NCI-H446 treated with DMSO at 0.1 percent for 48 hours (cell line): ENCODE measurements at regions not wholly inside any gene's neighbourhood (a gene's known extent, or its start where the extent isn't known, plus 50 kb on each side); places are given as distances from the start of the nearest gene placed in this dataset.
A peak's percentile ranks its signal among the peaks of the same experiment; 100 is the strongest.

Source experiments
- DNase-seq: peaks from one replicate; lab custom pipeline; 2025; lab: John Stamatoyannopoulos, UW

DNA sequence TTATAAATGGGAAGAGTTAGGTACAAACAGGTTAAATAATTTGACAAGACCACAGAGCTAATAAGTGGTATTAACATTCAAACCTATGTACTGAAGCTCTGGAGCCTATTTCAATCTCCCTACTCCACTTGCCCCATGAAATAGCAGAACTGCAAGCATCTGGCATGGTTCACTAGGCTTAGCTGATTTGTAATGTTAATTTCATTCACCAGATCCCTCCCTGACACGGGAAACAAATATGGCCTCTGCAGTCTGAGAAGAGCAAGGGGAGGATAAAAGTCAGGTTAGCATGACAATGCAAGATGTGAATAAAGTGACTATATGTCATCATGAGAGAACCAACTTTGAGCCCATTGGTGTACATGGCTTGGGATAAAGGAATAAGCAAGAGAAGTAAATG is 428.8 kb downstream of the BRINP1 start:
- no peak for DNase-seq

DNA sequence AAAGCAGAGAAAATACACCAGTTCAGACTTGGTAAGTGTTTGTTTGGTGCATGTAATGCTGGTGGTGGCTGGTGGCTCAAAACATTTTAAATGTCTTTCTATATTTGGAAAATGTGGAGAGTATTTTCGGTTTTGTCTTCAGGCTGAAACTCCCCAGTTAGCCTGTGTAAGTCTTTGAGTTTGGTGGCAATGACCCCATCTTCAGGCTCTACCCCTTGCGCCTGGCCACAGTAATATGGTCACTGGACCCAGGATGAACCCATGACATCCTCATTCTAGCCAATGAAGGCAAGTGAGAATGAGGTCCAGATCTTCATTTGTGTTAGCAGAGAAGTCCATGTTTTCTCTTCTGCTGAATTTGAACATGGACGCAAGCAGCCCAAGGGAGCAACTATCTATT is 422.6 kb downstream of the BRINP1 start:
- no peak for DNase-seq

DNA sequence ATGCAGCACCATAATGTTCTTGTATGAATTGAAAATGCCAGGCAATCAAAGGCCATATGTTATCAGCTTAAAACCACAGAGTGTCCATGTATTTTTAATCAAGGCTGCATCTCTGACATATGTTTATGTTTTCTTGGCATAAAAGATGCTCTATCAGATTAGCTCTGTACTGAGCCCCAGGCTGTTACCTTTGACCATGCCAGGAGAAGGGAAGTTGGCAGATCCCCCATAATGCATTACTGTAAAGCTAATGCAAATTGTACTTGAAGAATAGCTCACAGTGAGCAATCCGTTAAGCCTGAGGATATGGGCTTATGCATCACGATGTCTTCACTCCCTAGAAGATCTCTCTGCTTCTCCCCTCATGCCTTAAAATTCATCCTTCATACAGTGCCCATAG is 414.4 kb downstream of the BRINP1 start:
- DNase-seq = no peak

DNA sequence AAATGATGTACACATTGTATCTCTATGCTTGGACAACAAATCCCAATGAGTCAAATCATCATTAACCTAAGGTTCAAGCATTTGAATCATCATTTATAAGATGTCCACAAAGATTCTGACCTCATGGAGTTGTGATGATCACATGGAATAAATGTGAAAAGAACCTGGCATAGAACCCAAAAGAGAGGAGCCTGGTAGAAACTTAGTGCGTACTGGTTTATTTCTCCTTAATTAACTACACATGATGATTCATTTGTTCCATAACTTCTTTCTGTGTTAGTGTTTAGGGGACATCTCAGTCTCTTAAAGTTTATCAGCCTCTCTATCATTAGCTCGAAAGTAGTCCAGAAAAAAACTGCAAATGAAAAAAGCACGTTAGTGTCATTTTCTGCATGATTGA is 411.6 kb downstream of the BRINP1 start:
- DNase-seq = no peak

DNA sequence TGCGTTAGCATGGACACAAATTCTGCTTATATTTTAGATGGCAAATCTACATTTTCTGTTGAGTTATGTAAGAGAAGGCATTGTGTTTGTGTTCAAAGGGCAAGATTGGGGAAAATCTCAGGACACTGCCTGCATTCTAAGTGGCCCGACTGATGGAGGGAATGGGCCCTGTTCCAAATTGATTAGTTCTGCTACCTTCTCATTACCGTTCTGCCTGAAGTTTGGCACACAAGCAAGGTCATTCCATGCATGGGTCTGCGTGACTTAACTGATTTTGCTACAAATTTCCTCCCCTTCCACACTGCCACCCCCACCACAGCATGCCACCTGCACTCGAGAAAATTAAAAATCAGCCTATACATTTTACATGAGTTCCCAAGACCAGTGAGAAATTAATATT is 409.9 kb downstream of the BRINP1 start:
- DNase-seq = no peak

DNA sequence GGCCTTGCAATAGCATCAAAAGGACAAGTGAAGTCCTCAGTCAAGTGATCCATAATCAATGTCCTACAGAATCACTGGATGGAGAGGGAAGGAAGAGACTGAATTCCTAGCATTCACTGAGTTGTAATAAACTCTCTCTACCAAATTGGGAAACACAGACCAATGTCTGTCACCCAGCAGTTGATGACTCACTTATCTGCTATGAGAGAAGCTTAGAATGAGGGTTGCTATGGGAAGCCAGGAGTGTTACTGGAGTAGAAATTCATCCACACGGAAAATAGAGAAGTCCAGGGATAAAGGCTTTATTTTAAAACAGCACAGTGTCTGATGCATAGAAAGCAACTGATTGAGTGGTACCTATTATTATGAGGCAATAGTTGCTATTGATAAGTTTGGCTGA is 407.4 kb downstream of the BRINP1 start:
- DNase-seq = peak; percentile 44

DNA sequence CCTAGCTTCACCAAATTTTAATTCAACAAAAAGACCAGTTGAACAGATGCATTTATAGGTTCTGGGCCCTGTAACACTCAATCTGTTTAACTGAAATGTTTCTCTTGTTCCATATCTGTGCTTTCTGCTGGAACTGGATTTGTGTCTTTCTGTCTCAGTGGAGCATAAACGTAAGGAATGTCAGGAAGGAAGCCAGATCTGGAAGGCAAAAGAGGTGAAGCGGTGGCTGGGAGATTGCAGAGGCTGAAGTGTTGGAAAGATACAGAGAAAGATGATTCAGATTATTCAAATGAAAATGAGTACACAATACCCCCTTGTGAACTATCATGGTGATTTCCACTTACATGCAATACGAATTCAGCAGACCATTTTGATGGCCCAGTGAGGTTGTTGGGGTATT is 406.8 kb downstream of the BRINP1 start:
- no peak for DNase-seq

DNA sequence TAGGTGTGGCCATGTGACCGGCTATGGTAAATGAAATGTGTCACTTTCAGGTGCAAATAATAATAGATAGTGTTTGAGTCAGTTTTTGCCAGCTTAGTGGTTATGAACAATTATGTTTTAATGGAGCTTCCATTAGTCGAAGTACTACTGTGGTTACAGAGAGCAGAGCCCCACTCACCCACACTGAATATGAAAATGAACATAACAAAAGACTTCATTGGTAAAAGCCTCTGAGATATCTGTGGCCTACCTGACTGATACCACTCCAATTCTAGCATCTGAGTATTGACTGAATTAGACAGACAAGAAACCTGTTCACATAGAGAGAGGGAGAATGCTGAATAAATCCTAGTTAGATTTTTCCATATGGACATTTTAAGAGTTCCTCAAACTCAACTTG is 405.6 kb downstream of the BRINP1 start:
- no peak for DNase-seq

DNA sequence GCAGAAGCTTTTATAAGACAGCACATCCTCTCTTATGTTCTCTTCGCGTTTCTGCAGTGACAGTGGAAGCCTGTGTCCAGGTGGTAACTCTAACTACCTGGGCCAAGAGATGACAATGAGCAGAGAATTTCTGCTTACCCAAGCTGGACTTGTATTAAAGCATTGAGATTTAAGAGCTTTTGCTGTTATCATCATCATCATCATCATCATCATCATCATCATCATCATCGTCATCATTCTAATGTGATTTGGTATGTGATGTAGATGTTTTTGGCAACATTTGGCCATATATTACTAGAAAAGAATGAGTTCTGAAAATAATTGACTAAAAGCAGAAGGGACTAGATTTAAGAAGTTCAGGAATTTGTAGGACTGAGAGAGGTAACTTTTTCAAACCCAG is 401.3 kb downstream of the BRINP1 start:
- DNase-seq = no peak

DNA sequence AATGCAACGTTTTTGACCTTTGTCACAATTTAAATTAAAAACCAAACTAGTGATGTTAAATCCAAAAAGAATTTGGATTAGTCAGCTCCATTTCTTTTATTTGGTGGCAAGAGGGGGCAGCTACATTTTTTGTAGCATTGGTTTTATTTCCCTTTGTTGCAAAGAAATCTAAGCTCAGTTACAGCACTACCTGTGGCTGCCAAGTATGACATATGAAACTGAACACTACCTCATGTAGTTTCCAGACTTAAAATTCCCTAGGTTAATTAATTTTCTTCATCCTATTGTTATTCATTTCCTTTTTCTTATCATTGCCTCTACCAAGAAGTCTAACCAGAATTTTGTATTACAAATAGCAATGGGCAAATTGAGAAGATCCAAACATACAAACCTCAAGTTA is 393.5 kb downstream of the BRINP1 start:
- no peak for DNase-seq

DNA sequence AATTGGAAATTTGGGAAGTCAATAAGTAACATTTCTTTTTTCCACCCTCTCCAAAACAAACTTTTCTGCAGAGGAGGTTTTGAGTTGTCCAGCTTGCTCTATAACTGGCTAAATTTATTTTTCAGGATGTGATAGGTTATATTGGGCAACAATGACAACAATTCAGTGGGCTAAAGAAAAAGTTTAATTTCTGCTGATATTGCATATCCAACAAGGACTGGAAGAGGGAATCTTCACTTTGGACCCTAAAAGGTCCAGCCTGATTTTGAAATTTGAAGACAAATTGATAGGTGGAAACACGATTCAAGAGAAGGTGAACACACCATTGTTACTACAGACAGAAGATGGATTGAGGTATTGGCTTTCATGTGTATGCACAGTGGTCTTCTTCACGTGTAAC is 393.1 kb downstream of the BRINP1 start:
- DNase-seq = no peak

DNA sequence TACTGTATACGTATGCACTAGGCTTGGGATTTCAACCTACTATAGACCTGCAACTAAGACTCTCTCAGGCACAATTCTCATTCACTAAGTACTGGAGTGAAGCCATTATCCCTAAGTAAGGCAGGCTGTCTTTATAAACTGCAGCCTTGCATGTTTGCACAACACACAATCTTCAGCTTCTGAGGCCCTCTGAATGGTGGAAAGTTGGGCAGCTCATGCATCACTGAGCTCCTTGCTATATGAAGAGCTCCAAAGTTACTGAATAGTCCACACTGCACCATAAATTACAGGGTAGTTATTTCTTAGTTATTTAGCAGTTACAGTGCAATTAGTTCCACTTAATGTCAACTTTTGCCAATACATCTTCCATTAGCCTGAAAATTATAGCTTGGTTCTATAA is 384.6 kb downstream of the BRINP1 start:
- DNase-seq = no peak

DNA sequence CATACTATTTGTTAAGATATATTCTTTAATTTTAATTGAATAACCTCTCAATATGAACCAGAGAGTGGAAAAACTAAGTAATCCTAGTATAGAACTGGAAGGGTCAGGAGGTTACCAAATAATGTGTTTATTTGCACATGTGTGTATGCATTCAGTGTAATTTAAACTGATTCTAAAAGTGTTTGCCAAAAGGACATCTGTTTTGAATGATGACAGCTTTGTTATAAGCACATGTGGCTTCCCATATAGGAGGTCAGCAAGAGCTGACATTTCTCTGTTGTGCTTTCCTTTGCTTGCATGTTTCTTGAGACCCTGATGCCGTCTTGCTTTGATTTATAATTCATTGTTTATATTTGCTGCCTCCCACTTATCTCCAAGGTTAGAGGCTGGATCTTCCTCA is 383.4 kb downstream of the BRINP1 start:
- DNase-seq = no peak

DNA sequence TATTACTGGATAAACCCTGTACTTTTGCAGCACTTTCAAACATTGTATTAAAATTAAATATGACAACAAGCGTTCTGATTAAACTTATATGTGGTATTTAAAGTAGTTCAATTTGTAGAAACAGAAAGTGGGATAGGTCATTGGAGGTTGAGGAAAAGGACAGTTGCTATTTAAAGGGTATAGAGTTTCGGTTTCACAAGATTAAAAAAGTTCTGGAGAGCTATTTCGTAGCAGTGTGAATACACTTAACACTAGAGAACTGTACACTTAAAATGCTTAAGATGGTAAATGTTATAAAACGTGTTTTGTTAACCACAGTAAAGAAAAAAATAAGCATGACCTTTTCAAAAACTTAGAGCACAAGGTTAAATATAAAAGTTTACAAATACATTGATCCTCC is 382.1 kb downstream of the BRINP1 start:
- no peak for DNase-seq

DNA sequence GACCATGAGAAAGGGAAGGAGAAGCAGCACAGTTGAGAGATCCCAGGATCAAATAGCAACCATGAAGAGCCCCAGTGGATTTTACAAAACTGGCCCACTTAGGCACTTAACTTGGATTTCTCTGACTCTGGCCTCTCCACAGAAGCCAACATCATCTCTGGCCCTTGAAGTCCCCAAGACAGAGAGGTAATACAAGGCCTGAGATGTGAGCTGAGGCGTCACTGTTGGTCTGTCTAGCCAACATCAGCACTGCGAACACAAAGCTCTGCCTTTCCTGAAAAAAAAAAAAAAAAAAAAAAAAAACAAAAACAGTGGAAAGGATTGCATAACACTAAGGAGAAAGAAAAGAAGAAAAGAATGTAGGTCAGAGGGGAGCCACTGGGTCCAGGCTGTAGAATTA is 378.3 kb downstream of the BRINP1 start:
- no peak for DNase-seq

DNA sequence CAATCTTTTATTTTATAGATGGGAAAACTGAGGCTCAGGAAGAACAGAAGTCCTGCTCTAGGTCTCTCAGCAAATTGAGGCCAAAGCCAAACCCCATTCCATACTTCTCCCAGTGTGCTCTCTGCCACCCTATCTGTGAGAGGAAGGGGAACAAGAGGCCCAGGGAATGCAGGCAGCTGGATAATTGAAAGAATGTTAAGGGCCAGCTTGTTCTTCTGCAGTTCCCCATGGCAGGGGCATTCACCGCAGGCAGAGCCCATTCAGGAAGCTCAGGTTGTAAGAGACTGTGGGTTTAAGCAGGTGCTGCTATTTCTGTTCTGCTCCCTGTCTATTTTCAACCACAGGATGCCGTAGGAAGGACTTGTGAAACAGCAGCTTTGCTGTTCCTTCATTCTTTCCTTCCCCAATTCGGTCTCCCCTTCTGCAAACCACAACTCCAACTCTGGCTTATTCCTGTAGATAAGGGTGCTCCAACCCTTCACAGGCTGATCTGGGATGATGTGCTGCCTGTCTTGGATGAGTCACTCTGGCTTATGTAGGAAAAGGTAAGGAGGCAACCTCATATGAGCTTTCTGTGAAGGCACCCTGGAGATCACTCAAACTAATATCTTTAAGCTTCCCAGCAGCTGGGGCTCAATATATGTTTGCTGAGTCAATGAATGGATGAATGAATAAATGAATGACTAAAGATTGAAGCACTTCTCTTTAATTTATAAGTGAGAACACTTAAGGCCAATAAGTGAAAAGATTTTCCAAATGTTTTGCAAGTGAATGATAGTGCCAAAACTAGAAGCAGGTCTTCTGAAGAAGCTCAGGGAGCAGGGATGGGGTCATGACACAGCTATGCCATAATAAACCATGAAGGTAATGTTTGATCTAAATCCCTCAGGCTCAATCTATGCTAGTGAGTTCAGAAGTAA is 377.6 kb downstream of the BRINP1 start:
- DNase-seq = no peak

DNA sequence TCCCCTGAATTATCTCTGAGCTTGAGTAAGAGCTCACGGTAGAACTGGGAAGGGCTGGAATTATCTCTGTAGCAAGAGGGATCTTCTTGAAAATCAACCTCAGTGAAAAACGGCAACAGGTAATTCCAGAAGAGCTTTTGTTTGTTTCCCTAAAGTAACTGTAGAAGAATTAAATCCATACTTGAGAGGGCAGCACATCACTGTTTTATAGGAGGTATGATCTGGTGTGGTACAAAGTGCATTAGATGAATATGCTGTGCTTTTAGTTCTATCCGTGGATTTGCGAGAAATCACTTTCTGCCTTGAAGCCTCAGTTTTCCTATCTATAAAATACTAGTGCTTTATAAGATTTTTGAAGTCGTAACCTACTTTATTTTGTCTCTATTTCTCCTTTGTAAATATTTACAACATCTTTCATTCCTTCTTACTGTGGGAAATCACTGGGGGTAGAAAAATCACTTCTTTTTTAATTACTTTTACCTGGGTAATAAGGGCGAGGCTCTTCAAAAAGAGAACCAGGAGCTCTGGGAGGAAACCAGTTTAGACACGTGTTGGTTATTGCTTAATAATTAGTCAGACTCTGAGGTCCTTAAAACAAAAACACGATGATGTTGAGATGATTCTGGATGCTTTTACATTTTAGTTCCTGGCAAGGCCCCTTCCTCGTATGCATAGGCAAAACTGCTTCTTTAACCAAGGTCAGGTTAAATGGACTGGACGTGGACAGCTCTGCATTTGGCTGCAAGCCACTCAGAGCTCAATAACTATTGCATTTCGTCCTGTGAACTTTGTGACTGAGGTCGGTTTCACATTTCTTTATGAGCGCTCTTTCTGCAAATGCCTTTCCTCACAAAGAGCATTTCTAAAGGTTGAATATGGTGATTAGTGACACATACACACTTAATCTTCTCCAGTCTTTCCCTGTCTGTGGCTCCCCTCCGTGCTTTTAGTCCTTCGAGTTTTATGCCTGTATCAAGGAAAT is 376.1 kb downstream of the BRINP1 start:
- no peak for DNase-seq

DNA sequence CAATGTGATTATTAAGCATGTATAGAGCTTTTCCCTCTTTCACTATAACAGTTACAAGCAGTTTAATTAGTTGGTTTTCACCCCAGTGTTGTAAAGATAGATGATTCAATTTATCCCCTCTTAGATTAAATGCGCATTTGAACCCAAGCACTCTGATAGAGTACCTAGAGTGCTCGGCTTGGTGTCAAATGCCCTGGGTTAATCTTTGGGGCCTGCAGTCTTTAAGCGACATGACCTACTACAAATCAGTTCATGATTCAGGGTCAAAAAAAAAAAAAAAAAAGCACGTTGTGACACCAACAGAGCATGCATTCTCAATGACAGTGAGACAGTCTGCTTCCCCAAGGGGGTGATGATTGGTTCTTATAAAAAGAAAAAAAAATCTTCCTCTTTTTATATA is 375.3 kb downstream of the BRINP1 start:
- no peak for DNase-seq

DNA sequence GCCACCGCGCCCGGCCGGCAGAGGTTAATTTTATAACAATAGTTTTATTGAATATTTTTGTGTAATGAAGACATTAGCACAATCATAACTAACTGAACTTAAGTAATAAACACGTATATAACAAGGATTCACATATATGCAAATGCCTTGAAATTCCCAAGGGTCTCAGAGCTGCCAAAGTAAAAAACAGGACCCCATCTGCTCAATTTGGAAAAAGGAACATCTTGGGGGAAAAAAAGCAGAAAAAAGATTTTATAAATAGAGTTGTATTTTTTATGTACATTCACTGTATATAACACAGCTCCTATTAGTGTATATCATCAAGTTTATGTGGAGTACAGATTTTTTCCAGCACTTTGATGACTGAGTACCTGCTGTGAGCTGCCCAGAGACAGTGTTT is 366.7 kb downstream of the BRINP1 start:
- DNase-seq = no peak

DNA sequence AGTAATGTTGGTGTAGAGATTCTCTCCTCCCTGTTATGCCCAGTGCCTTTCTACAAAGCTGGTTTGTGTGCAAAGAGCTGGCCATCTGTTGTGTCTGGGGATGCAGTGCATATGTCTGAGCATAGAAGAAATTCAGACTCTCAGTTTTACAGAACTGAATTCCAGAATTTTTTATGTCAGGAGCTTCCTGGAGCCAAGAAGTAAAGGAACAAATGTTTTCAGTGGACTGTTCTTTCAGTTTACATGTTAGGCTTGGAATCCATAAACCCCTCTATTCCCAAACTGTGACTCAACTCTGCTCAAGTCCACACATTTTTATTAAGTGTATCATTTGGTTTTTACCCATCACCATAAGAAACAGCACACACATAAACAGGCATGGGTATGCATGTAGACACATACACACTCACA is 366.0 kb downstream of the BRINP1 start:
- DNase-seq = peak; percentile 17

DNA sequence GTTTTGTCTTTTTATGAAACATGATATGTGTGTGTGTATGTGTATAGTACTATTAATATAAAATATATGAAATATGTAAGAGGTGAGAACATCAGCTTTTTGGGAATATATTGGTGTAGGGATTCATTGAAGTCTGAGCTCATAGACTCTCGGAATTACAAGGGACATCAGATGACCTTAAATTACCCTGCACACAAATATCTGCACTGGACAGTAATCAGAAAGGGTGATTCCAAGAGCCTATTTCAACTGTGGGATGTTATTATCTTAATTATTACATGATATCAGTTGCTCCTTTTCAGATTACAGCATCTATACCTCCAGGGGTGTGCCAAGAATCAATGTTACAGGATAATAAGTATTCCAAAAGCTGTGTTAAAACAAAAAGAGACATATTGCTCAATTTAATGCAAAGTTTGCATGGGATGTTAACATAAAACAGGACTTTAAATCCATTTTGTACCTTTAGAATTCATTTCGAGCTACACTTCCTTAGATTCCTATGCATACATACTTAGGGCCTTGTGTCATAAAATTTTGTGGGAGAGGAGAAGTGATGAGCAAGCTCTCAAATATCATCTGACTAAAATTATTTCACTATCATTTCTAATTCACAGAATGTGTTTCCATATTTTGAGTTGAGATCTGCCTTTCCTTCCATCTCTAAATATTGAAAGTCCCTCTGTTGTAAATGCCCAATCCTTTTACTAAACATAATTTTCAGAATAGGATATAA is 365.2 kb downstream of the BRINP1 start:
- no peak for DNase-seq

DNA sequence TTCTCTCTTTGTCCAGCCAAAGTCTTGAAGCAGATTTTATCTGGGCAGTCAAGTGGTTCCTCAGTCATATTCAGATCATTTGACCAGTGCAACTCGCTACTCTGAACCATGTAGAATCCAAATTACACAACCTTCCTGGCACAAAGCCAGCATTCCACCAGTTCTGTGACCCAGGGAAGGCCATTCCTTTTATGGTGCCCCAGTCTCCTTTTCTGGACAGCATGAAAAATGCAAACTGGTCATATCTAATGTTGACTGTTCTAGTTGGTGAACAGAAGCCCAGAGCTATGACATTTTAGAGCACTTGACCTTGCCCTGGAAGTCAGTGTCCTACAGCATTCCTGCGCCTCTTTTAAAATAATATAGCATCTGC is 364.6 kb downstream of the BRINP1 start:
- DNase-seq = no peak
